GM12874 (cell line): ENCODE measurements at regions not wholly inside any gene's neighbourhood (a gene's known extent, or its start where the extent isn't known, plus 50 kb on each side); places are given as distances from the start of the nearest gene placed in this dataset.

ENCODE experiments used
- CTCF ChIP-seq: IDR thresholded peaks from 2 replicates; pipeline ENCODE4 v1.5.1; 2011; ENCODE audit warnings: low read depth, mild to moderate bottlenecking, control low read depth, low read length, moderate library complexity; ENCODE audit not compliant: insufficient read depth

- no peak for TF ChIP-seq CTCF
Measured at GRCh38 chr4:124139044-124139443, 573.5 kb downstream of the ANKRD50 start.

GRCh38 chr4:124143632-124144031 lies 568.9 kb downstream of the ANKRD50 start:
- TF ChIP-seq CTCF, result no peak

GRCh38 chr4:124144238-124144654 lies 568.3 kb downstream of the ANKRD50 start:
- no peak for TF ChIP-seq CTCF

- no peak for TF ChIP-seq CTCF
Measured at GRCh38 chr4:124146068-124146467, 566.5 kb downstream of the ANKRD50 start.

GRCh38 chr4:124151031-124151430 lies 561.5 kb downstream of the ANKRD50 start:
- no peak for TF ChIP-seq CTCF

GRCh38 chr4:124152132-124152531 lies 560.4 kb downstream of the ANKRD50 start:
- no peak for TF ChIP-seq CTCF

- no peak for TF ChIP-seq CTCF
Measured at GRCh38 chr4:124155239-124155638, 557.3 kb downstream of the ANKRD50 start.

GRCh38 chr4:124157396-124158083 lies 555.0 kb downstream of the ANKRD50 start:
- no peak for TF ChIP-seq CTCF
